WI38 (cell line): ENCODE measurements at regions not wholly inside any gene's neighbourhood (a gene's known extent, or its start where the extent isn't known, plus 50 kb on each side); places are given as distances from the start of the nearest gene placed in this dataset.
"Not testable (repeated sequence)": the region's sequence is repeated elsewhere in the genome, so short reads cannot be mapped to it uniquely, and the experiment has no call there.

Experiments
- H3K4me3 ChIP-seq: 2 replicates; pipeline ENCODE4 v1.5.1; 2011; ENCODE audit warnings: low read depth, mild to moderate bottlenecking, control low read depth, low read length
- TF ChIP-seq, protein P1 (sequence below): IDR thresholded peaks from 2 replicates; pipeline ENCODE4 v1.5.1; 2012; ENCODE audit warnings: low read depth, mild to moderate bottlenecking, control low read depth, low read length

DNA sequence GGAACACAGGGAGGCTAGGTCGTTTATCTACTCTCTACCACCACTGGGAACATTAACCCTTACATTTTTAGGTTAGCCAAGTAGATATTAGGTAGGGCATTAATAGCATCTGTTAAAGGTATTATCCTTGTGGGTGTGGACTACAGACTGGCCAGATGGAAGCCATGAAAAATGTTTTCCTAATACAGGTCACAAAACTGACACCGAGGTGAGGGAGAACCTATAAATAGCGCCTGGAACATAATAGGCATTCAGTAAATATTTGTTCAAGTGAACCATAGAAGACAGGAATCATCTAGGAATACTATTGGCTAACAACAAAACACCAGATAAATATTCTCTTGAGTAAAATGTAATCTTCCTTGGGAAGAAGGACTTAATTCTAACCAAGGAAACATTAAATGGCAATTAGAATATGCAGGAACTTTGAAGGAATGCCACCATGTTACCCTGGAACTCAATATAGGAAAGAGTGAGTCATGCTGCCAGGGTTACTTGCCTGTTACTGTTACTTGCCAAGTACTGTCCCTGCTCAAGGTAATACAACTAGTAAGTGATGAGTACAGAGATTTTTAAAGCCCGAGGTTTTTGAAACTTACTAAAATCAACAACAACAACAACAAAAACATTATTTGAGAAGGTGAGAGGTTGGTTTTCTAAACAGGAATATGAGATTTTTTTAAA, 79.0 kb downstream of the SOX3 start:
- no peak overlapping the region for H3K4me3 ChIP-seq
- TF ChIP-seq, protein P1, sequence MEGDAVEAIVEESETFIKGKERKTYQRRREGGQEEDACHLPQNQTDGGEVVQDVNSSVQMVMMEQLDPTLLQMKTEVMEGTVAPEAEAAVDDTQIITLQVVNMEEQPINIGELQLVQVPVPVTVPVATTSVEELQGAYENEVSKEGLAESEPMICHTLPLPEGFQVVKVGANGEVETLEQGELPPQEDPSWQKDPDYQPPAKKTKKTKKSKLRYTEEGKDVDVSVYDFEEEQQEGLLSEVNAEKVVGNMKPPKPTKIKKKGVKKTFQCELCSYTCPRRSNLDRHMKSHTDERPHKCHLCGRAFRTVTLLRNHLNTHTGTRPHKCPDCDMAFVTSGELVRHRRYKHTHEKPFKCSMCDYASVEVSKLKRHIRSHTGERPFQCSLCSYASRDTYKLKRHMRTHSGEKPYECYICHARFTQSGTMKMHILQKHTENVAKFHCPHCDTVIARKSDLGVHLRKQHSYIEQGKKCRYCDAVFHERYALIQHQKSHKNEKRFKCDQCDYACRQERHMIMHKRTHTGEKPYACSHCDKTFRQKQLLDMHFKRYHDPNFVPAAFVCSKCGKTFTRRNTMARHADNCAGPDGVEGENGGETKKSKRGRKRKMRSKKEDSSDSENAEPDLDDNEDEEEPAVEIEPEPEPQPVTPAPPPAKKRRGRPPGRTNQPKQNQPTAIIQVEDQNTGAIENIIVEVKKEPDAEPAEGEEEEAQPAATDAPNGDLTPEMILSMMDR, result no peak

DNA sequence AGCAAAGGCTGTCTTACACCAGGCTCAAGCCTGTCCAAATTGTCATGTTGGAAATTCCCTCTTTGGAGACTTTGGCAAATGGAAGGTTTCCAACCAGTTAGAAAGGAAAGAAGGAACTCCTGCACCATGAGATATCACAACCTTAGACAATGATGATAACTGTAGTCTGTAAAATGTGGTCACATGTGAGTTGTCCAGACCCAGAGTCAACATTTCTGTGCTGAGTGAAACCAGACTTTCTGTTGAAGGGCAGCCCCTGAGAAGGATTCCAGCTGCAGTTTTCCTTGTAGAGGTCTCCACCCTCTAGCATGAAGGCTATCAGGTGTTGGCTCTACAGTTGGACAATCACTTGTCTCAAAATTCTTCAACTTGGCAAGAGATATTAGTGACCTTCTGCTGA, 82.4 kb downstream of the SOX3 start:
- TF ChIP-seq, protein P1, result no peak

DNA sequence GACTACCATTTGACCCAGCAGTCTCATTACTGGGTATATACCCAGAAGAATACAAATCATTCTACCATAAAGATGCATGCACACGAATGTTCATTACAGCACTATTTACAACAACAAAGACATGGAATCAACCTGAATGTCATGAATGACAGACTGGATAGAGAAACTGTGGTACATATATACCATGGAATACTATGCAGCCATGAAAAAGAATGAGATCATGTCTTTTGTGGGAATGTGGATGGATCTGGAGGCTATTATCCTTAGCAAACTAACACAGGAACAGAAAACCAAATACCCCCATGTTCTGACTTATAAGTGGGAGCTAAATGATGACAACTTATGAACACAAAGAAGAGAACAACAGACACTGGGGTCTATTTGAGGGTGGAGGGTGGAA, 102.7 kb downstream of the SOX3 start:
- H3K4me3 ChIP-seq, result not testable (repeated sequence)

More for the DNA sequence above, 82.4 kb downstream of the SOX3 start:
- no peak overlapping the region for H3K4me3 ChIP-seq

DNA sequence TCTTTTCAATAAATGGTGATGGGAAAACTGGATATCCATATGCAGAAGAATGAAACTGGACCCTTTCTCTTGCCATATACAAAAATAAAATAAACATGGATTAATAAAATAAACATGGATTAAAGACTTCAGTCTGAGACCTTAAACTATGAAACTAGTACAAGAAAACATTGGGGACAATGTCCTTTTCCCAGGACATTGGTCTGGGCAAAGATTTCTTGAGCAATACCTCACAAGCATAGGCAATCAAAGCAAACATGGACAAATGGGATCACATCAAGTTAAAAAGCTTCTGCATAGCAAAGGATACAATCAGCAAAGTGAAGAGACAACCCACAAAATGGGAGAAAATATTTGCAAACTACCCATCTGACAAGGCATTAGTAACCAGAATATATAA, 108.5 kb downstream of the SOX3 start:
- not testable (repeated sequence) for H3K4me3 ChIP-seq

DNA sequence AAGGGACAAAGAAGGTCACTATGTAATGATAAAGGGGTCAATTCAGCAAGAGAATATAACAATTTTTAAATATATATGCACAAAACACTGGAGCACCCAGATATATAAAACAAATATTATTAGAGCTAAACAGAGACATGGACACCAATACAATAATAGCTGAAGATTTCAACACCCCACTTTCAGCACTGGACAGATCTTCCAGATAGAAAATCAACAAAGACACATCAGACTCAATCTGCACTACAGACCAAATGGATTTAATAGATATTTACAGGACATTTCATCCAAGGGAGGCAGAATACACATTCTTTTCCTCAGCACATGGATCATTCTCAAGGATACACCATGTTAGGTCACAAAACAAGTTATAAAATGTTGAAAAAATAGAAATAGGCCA, 111.4 kb downstream of the SOX3 start:
- TF ChIP-seq, protein P1, result no peak
- no peak overlapping the region for H3K4me3 ChIP-seq

DNA sequence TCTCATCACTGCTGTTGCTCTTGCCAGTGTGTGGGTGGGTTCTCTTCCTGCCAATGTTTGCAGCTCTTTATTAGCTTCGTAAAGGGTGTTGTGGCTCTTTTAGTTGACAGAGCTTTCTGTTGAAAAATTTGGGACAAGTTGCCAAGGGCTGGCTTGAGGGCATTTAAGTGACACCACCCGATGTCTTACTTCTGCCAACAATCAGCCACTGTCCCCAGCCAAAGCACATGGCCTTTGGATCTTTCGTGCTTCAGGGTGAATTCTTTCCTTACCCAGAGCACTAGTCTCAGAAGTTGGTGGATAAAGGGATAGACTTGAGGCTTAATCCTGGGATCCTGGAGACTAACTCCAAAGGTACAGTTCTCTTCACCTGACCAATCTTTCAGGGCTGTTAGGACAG, 113.6 kb downstream of the SOX3 start:
- TF ChIP-seq, protein P1, result no peak

DNA sequence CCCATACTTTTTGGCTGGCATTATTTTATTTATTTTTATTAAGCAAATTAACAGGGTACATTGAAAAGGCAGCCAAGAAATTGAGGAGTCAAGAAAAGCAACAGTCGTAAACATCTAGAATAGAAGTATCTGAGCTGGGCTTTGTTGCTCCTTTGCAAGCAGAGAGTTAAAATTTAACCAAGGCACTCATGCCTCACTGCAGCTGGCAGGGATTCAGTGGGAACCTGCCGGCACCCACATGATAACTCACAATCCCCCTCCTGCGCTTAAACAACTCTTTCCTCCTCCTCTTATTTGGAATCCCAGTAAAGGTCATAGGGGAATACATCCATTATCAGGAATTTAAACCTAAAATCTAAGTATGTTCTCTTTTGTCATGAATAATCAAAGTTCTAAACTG, 115.5 kb downstream of the SOX3 start:
- TF ChIP-seq, protein P1, result no peak
- no peak overlapping the region for H3K4me3 ChIP-seq

More for the DNA sequence above, 113.6 kb downstream of the SOX3 start:
- H3K4me3 ChIP-seq, result no peak overlapping the region

DNA sequence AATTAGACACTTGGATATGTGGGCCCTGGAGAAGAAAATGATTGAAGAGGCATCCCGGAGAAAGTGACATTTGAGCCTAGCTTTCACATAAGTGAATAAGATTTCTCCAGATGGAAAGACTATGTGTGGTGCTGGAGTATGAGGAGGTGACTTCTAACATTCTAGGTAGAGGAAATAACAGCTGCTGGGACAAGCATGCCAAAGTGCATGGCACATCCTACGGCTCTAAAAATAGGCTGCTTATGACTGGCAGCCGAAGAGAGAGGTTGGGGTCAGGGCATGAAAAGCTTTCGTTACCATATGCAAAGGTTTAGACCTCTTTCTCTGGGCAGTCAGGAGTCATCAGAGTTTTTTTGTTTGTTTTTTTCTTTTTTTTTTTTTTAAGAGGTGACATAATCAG, 142.0 kb downstream of the SOX3 start:
- H3K4me3 ChIP-seq, result no peak overlapping the region

More for the DNA sequence above, 142.0 kb downstream of the SOX3 start:
- TF ChIP-seq, protein P1, result no peak
